HG02840 (cell line): ENCODE measurements at regions not wholly inside any gene's neighbourhood (a gene's known extent, or its start where the extent isn't known, plus 50 kb on each side); places are given as distances from the start of the nearest gene placed in this dataset.

Source experiments
- ATAC-seq: cut with Tn5 transposase; IDR thresholded peaks from one replicate; pipeline ENCODE4 v1.9.1; 2021; ENCODE audit warnings: mild to moderate bottlenecking, moderate library complexity, moderate number of reproducible peaks; ENCODE audit not compliant: unreplicated experiment, low FRiP score

GRCh38 chr13:83950293-83950692, 68.0 kb upstream of the SLITRK1 start:
- ATAC-seq, result no peak

GRCh38 chr13:83943530-83944279, 61.4 kb upstream of the SLITRK1 start:
- ATAC-seq, result no peak

GRCh38 chr13:83941701-83942335, 59.5 kb upstream of the SLITRK1 start:
- no peak for ATAC-seq

- ATAC-seq, result no peak
Observed at GRCh38 chr13:83940742-83941141, 58.5 kb upstream of the SLITRK1 start.

GRCh38 chr13:83937579-83937978, 55.3 kb upstream of the SLITRK1 start:
- no peak for ATAC-seq

- ATAC-seq, result no peak
Observed at GRCh38 chr13:83935566-83935965, 53.3 kb upstream of the SLITRK1 start.
